NCI-H128 (cell line): ENCODE measurements at regions not wholly inside any gene's neighbourhood (a gene's known extent, or its start where the extent isn't known, plus 50 kb on each side); places are given as distances from the start of the nearest gene placed in this dataset.

ENCODE experiments used
- DNase-seq: peaks from one replicate; lab custom pipeline; 2025; ENCODE audit not compliant: unreplicated experiment; lab: John Stamatoyannopoulos, UW

DNA sequence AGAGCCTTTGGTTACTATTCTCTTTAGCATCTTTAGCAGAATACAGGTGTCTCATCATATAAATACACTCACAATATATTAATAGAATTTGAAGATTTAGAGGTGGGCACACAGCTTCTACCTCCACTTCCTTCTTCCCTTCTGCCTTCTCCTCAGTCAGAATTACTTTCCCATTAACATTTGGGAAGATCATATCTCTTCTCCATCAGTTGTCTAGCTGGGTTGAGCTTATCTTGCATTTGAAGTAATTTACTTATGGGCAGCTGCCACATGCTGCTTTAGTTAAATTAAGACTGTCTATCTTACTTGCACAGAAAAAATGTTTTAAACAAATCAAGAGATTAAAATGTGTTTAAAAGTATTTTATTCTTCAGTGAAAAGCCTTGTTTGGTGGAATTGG, 110.1 kb upstream of the ASIC2 start:
- DNase-seq = no peak

DNA sequence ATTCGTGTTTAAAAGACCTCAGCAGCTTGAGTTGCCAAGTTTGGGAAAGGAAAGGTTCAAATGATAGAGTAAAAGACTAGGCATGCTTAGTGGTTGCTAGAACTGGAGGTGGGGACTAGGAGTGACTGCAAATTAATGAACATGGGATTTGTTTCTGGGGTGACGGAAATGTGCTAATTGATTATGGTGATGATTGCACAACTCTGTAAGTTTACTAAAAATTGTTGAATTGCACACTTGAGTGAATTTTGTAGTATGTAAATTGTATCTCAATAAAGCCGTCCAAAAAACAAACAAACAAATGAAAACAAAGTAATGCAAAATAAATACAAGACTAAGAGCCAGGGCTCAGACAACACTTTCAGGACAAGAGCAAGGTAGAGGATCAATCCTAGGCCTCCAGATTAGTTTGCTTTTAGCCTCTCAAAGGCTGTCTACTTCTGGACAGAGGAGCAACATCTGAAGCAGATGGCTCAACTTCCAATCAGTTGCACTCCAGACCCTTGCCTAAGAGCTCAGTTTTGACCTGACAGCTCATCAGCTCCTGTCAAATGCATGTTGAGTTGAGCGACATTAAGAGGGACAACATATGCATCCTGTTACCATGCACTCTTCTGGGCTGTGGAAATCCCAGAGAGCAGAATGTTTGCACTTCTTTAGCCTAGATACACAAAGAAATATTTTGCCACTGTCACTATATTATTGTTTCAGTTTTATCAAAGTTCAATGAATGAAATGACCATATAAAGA, 111.2 kb upstream of the ASIC2 start:
- DNase-seq = no peak

DNA sequence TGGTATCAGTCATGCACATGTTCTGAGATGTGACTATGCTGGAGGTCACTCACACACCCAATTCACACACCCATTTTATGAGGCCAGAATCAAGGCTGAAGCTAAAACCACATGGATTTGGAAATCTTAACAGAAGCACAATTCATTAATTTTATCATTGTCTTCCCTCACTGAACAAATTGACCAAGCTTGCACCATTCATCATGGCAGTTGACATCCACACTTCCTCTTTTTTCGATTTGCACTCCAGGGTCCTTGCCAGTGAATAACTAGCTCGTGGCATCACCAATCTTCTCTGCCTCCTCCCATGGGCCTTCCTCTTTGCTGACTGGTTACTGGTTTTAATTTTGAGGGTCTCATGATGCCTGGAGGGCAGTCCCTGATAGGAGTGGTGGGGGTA, 123.0 kb upstream of the ASIC2 start:
- DNase-seq = no peak

DNA sequence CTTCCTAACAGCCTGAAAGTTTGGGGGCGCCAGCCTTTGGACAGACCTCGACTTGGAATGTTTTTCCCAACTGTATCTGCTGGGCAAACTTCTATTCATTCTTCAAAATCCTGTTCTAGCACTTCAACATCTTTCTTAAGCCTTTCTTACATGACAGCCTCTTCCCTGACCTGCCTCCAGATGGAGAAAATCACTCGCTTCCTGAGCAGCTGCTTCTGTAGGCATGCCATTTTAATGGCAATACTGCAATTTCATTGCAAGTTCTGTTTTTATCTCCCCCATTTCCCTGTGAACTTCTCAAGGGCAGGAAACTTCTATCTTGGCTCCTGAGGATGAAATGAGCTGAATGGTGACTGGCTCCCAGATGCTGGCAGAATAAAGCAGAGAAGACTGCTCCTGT, 128.8 kb upstream of the ASIC2 start:
- DNase-seq = no peak

GRCh38 chr17:33433581-33433980, 140.5 kb upstream of the ASIC2 start:
- no peak for DNase-seq

DNA sequence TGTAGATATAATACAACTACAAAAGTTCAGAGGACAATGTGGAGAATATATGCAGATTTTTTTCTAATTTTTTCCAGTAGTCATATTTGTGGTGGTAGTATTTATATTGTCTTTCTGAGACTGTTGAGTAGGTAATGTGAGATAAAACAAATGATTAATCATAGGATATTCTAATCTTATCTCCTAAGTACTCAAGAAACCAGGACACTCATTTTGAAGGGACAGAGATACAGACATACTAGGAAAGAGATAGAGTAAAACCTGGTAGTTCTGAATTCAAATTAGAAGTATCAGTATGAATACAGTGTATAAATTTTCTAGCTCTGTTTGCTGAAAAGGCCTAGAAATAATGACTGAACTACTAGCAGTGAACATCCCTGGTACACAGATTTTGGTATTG, 141.7 kb upstream of the ASIC2 start:
- DNase-seq = no peak

DNA sequence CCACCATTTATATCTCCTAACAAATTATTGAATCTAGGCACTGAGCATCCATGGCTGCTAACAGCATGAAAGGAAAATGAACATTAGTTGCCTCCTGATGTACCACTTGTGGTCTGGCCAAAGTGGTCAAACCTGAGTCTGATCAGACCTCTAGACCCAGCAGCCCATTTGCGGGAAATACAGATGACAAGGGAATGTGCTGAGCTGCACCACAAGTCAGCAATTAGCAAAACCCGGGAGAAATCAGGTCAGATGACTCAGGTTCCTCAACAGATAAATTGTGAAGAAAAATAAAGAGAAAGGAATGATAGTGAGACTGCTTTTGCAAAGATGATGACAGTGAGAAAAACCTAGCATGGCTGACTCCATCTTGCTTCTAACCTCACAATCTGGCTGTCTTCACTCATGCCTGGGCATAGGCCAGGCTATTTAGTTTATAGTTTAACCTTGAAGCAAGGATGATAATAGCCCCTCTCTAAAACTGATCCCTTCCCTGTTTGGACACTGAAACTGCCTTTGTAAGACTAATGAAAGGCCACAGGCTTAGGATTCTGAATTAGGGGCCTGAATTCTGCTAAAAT, 142.7 kb upstream of the ASIC2 start:
- no peak for DNase-seq

DNA sequence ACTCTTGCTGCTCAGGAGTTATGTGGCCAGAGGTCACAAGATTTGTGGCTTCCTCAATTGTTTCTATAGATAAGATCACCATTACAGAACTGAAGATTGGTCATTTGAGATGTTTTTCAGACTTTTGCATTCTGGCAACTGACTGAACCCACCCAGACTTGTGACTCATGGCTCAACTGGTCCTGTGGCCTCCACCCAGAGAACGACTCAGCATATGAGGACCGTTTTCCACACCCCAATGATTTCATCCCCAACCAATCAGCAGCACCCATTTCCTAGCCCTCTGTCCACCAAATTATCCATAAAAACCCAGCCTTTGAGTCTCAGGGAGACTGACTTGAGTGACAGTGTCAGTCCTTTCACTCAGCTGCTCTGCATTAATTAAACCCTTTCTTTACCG, 143.2 kb upstream of the ASIC2 start:
- DNase-seq = no peak

- no peak for DNase-seq
Measured at GRCh38 chr17:33438139-33438538, 145.0 kb upstream of the ASIC2 start.

DNA sequence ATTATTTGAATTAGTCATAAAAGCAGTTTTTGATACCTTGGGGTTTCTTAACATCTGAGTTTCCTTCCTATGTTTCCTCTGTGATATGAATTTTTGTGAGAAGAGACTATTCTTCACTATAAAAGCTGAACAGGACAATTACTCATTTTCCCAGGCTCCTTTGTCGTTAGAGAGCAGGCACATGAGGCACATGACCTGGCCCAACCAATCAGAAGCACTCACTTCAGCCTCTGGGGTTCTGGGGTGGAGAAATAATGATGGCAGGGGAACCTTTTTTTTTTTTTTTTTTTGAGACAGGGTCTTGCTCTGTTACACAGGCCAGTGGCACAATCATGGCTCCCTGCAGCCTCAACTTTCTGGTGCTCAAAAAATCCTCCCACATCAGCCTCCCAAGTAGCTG, 145.5 kb upstream of the ASIC2 start:
- DNase-seq = no peak

DNA sequence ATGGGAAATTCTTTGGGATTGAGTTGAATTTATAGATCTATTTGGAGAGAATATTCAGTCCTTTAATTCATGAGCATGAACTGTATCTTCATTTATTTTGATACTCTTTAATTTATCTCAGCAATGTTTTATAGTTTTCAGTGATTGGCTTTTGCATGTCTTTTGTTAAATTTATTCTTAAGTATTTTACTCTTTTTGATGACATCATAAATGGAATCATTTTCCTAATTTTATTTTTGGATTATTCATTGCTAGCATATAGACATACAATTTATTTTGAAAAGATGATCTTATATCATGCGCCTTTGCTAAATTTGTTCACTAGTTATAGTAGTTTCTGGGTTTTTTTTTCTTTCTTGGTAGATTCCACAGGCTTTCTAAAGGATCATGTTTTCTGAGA, 149.2 kb upstream of the ASIC2 start:
- DNase-seq = no peak

DNA sequence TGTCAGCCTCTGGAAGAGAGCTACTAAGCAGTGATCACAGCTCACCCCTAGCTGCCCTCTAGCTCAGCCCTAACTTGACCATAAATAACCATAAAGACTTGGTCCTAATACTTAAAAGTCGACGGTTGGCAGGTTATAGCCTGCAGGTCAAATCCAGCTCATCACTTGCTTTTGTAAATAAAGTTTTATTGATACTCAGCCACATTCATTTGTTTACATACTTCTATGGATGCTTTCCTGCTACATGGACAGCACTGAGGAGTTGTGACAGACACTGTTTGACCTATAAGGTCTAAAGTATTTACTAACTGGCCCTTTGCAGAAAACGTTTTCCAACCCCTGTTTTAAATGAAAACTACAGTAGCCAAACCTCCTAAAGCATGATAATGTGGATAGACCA, 151.6 kb upstream of the ASIC2 start:
- no peak for DNase-seq

DNA sequence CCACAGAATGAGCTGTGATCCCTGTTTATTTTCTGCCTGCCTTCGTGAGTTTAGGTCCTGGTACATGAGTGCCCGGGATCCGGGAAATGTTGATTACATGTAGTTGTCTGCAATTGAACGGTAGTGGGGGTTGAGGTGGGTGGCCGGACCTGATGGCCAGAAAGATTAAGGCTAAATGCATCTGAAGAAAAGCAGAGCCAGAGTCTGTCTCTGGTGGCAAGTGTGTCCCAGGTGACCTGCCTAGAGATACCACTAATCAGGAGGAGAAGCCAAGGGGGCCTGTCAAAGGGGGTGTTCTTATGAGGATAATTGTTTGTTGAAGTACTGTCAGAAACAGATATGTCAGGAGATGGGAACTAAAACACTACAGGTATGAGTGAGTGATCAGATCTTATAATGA, 154.0 kb upstream of the ASIC2 start:
- no peak for DNase-seq

GRCh38 chr17:33451221-33451620, 158.1 kb upstream of the ASIC2 start:
- no peak for DNase-seq

- DNase-seq = no peak
Measured at GRCh38 chr17:33457477-33457876, 164.4 kb upstream of the ASIC2 start.

DNA sequence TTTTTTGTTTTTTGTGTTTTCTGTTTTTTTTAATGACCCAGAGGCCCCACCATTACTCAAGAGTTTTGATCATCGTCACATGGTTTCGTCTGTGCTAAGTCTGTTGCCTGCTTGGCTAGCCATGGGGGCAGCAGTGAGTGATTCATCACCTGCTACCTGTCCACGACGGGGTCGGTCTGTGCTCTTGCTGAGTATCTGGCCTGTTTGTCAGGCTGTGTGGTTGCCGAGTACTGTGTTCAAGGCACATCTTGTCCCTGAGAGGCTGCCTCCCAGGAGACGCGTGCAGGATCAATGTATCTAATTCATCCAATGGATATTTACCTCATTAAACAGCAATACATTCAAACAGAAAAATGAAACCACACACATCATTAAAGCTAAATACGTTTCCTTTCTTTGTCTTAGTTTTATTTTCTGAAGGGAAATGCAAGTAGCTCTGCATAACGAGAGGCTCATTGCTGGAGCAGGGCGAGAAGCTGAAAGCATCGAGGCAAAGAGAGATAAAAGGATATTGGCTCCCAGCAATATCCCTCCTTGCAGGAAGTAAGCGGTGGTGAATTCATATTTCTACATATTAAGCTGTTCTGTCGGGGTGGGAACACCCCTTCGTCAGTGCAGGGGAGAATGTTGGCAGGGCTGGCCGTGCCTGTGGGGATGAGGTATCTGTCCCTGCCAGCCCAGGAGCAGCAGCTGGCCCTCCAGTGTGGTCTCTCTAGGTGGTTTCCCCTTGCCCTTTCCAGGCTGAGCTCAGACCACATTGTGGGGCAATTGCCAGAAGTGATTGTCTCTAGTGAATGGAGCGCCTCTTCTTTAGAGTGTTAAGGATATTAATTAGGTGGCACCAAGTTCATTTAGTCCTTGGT, 166.2 kb upstream of the ASIC2 start:
- DNase-seq = no peak

DNA sequence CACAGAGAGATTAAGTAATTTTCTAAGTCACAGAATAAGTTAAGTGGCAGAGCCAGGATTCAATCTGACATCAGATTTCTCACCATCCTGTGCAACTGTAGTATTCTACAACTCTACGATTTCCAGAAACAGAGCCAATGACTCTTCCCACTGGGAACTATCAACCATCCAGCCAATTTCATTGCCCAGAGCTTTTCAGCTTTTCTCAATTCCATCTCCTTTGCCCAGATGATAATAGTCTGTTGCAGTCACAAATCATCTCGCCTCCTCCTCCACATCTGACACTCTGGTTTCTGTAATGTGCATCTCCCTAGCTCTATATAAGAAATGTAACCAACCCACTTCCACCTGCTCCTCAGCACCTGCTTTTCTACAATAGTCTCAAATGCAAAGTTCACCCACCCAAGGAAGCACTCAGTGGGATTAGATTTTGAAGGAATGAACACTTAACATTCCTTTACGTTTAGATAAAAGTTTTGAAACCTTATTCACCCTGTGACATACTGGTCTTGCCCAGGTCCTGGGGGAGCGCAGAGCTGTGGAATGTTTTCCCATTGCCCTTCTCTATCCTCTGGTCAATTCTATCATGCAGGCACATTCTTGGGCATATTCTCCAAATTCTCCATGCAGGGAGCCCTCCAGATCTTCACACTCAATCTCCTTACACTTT, 167.8 kb upstream of the ASIC2 start:
- no peak for DNase-seq

DNA sequence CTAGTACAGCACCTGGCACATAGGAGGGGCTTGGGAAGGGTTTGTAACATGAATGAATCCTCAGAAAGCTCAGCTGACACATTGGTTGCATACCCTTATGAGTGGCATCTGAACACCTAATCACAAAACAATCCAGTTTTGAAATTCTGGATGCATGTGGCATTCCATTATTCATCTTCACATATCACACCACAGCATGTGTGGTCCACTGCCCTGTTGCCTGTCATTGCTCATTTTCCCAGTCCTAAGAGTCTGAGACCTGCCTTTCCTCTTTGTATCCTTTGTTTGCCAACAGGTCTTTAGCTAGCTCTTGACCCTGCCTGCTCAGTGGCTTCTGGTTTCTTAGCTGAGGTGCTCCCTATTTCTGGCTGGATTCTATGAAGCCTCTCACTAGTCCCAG, 170.8 kb upstream of the ASIC2 start:
- DNase-seq = no peak

DNA sequence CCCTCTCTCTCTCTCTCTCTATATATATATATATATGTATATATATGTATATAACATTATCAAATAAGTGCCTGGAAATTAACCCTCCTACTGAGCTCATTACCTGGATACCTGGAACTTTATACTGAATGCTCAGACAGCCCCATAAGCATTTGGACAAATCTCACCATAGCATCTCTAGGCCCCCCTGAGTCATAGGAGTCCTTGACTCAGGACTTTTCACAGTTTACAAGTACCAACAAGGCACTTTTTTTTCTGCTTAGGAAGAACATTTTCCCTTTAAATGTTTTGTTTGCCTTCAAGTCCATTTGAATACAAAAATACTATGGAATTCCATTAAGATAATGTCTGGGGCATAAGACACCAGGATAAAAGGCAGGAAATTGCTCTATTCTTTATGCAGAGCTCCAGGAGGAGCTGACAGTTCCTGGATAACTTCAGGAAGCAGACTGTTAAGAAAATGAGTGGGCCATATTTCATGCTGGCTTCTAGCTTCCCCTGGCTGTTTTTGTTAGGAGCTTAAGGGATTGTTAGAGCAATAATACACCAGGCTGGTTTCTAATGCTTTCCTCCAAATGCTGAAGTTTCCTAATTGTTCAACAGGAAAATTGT, 171.7 kb upstream of the ASIC2 start:
- no peak for DNase-seq

GRCh38 chr17:33469421-33469820, 176.3 kb upstream of the ASIC2 start:
- no peak for DNase-seq

DNA sequence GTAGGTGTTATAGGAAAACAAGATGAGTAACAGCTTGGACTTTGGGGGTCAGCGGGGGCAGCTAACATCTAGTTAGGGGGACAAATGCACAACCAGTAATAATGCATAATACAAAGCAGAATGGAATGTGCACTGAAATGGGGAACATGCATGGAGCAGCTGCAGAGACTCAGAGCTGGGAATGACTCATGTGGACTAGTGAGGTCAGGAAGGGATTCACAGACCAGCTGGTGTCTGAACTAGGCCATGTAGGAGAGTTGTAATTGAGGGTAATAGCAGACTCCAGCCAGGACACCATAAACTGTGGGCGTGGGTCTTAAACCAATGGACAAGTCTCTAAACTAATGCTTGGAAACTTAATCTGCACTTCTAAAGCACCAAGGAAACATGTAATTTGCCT, 176.8 kb upstream of the ASIC2 start:
- DNase-seq = no peak
